Suprapubic skin (tissue), 4 donors: ENCODE measurements at regions not wholly inside any gene's neighbourhood (a gene's known extent, or its start where the extent isn't known, plus 50 kb on each side); places are given as distances from the start of the nearest gene placed in this dataset.

ENCODE experiments used
- DNase-seq, 2 donors: peaks; one replicate each; pipeline ENCODE4 v3.0.0-alpha.2; 2019; ENCODE audit warnings: low spot score in 2 of 2
- H3K27ac ChIP-seq: fragments of 200-600 bp; sonication (generic); one replicate; pipeline ENCODE4 v1.5.1; 2019
- H3K27me3 ChIP-seq: fragments of 200-600 bp; sonication (generic); one replicate; pipeline ENCODE4 v1.5.1; 2019
- H3K36me3 ChIP-seq: fragments of 200-600 bp; sonication (generic); one replicate; pipeline ENCODE4 v1.5.1; 2019
- H3K4me1 ChIP-seq: fragments of 200-600 bp; sonication (generic); one replicate; pipeline ENCODE4 v1.5.1; 2019
- H3K4me3 ChIP-seq: fragments of 200-600 bp; sonication (generic); one replicate; pipeline ENCODE4 v1.5.1; 2019; ENCODE audit warnings: mild to moderate bottlenecking
- H3K9me3 ChIP-seq: fragments of 200-600 bp; sonication (generic); one replicate; pipeline ENCODE4 v1.5.1; 2019
- CTCF ChIP-seq, 2 donors: fragments of 200-600 bp in 1 of 2; fragments of 450-650 bp in 1 of 2; sonication (generic) in 1 of 2; IDR thresholded peaks; one replicate each; pipeline ENCODE4 v1.5.1; 2016 to 2019; ENCODE audit warnings: antibody characterized with exemption in 2 of 2, mild to moderate bottlenecking in 1 of 2, moderate library complexity in 1 of 2
- EP300 ChIP-seq: sonication (generic); formaldehyde crosslinking; IDR thresholded peaks from one replicate; pipeline ENCODE4 v1.6.1; 2017; ENCODE audit warnings: antibody characterized with exemption
- POLR2A ChIP-seq, 2 donors: fragments of 450-650 bp; IDR thresholded peaks; one replicate each; pipeline ENCODE4 v1.6.1; 2017; ENCODE audit warnings: antibody characterized with exemption in 2 of 2, mild to moderate bottlenecking in 2 of 2, moderate library complexity in 2 of 2
- POLR2AphosphoS5 ChIP-seq, 3 donors: sonication (generic); formaldehyde crosslinking; IDR thresholded peaks; one replicate each; pipeline ENCODE4 v1.6.1; 2017; ENCODE audit warnings: antibody characterized with exemption in 3 of 3
- whole genome bisulfite sequencing: methylation state at CpG from one replicate; pipeline ENCODE4 v1.1.5; 2018; 5-methylcytosine and 5-hydroxymethylcytosine counted together

- TF ChIP-seq POLR2A (IDR thresholded peaks at IDR 0.05) (no peak), CTCF (IDR thresholded peaks at IDR 0.05) (no peak), POLR2AphosphoS5 (IDR thresholded peaks at IDR 0.05) (no peak), EP300 (no peak)
- no peak overlapping the region for H3K27ac ChIP-seq
These were observed 229.8 kb upstream of the CDH19 start for GRCh38 chr18:66833646-66834045.

DNA sequence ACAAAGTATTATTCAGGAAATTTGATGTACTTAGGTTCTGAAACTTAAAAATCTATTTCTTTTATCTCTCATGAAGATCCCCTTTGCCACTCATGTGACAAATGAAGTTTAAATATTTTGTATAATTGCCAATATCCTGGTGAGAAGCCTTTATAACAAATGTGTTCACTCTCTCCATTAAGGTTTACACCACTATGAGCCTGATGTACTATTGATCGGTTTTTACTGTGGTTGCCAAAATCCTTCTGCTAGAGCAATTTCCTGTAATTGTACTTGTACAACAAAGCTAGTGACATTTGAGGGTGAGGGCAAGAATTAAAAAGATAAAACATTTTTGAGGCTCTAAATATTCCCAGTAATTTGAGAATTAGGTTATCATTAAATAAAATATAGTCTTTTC lies 222.3 kb upstream of the CDH19 start:
- Histone ChIP-seq H3K9me3 (no peaks in the 10 kb centered on the region), H3K4me1 (no peaks in the 10 kb centered on the region), H3K27me3 (no peaks in the 10 kb centered on the region), H3K4me3 (no peak overlapping the region), H3K27ac (no peak overlapping the region), H3K36me3 (no peaks in the 10 kb centered on the region)
- TF ChIP-seq EP300, result no peak
- no peak for TF ChIP-seq CTCF (IDR thresholded peaks at IDR 0.05)
- no peak for TF ChIP-seq POLR2A (IDR thresholded peaks at IDR 0.05)
- TF ChIP-seq POLR2AphosphoS5 (IDR thresholded peaks at IDR 0.05), result no peak
- 76% methylated on average over 1 of the region's 1 CpG for WGBS
- DNase-seq, result no peak

More at GRCh38 chr18:66833646-66834045, 229.8 kb upstream of the CDH19 start:
- Histone ChIP-seq H3K4me1 (no peaks in the 10 kb centered on the region), H3K4me3 (no peak overlapping the region), H3K27me3 (no peaks in the 10 kb centered on the region), H3K36me3 (no peaks in the 10 kb centered on the region), H3K9me3 (peaks cover 3% of the 10 kb centered on the region)
- 70% methylated on average over 4 of the region's 4 CpGs for WGBS
- DNase-seq, result no peak

DNA sequence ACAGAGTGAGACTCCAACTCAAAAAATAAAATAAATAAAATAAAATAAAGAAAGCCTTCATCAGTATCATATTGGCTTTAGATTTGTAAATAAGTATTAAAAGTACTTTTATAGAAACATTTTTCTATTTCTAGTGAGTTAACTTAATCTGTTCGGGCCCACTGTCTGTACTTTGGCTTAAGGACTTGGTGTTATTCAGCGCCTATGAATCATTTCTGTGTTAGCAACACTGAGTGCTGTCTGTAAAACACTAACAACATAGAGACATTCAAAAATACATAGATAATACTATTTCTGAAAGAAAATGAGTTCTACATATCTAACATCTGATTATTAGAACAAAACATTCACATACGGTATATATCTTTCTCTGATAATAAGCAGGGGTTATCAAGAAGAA lies 221.5 kb upstream of the CDH19 start:
- no peaks in the 10 kb centered on the region for H3K36me3 ChIP-seq

DNA sequence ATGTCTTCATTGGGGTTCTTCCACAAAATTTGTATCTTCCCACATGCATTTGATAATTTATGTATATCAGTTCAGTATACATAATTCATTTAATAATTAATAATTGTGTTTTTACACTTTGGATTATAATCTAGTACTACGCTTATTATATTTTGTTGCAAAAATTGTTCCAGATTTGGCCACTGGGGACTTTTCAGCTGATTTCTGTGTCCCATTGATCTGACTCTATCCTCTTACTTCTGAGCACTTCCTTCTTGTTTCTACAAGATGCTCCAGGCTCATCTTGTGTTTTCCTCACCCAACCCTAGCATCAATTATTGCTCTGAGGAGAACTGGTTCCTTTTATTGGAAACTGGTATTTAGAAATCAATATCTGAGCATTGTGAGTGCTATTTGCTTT lies 215.3 kb upstream of the CDH19 start:
- 81% methylated on average over 1 of the region's 1 CpG for WGBS
- no peak for TF ChIP-seq EP300

More for the DNA sequence above, 221.5 kb upstream of the CDH19 start:
- H3K4me1 ChIP-seq, result no peaks in the 10 kb centered on the region
- no peaks in the 10 kb centered on the region for H3K9me3 ChIP-seq
- TF ChIP-seq POLR2A (IDR thresholded peaks at IDR 0.05), result no peak
- DNase-seq, result no peak
- H3K4me3 ChIP-seq, result no peak overlapping the region
- no peak overlapping the region for H3K27ac ChIP-seq
- WGBS, result 87% methylated on average over 3 of the region's 3 CpGs
- no peaks in the 10 kb centered on the region for H3K27me3 ChIP-seq

DNA sequence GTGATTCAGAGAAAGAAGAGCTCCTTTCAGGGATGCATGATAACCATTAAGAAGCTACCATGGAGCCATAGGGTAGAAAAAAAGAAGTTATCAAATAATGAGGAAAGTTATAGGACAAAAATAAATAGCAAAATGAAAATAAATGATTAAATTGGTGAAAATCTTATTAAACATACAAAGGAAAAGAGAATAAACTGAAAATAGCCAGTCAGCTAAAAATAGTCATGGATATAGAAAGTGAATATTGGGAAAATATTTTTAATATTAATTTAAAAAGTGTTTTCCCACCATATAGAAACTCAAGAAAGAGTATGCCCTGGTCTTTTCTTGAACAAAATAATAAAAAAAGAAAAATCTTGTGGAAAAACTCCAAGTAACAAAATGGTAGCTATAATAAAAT lies 209.2 kb upstream of the CDH19 start:
- DNase-seq, result no peak
- Histone ChIP-seq H3K36me3 (no peaks in the 10 kb centered on the region), H3K27me3 (no peaks in the 10 kb centered on the region), H3K4me3 (no peak overlapping the region), H3K4me1 (no peaks in the 10 kb centered on the region), H3K27ac (no peak overlapping the region), H3K9me3 (no peaks in the 10 kb centered on the region)
- TF ChIP-seq EP300 (no peak), CTCF (IDR thresholded peaks at IDR 0.05) (no peak), POLR2A (IDR thresholded peaks at IDR 0.05) (no peak), POLR2AphosphoS5 (IDR thresholded peaks at IDR 0.05) (no peak)

More for the DNA sequence above, 215.3 kb upstream of the CDH19 start:
- Histone ChIP-seq H3K27me3 (no peaks in the 10 kb centered on the region), H3K36me3 (no peaks in the 10 kb centered on the region), H3K4me1 (no peaks in the 10 kb centered on the region), H3K9me3 (no peaks in the 10 kb centered on the region), H3K4me3 (no peak overlapping the region), H3K27ac (no peak overlapping the region)
- no peak for DNase-seq

DNA sequence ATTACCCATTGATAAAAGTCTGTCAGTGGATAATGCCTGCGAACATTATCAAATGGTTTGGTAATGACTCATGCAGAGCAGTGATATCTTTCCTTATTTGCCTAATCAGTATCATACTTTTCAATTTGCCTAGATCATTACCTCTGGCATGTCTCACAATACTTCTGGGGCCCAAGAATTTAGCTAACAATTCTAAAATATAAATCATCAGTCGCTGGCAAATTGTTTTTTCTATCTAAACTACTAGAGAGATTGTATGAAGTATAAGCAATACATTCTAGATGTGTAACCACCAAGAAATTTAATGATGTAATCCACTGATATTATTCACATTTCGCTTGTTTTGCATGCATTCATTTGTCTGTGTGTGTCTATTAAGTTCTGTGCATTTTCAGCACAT lies 191.2 kb upstream of the CDH19 start:
- 56% methylated on average over 3 of the region's 3 CpGs for WGBS
- TF ChIP-seq CTCF (IDR thresholded peaks at IDR 0.05) (no peak), POLR2AphosphoS5 (IDR thresholded peaks at IDR 0.05) (no peak), POLR2A (IDR thresholded peaks at IDR 0.05) (no peak), EP300 (no peak)
- no peak overlapping the region for H3K27ac ChIP-seq
- no peaks in the 10 kb centered on the region for H3K9me3 ChIP-seq
- no peaks in the 10 kb centered on the region for H3K36me3 ChIP-seq
- H3K4me3 ChIP-seq, result no peak overlapping the region
- no peaks in the 10 kb centered on the region for H3K4me1 ChIP-seq
- no peaks in the 10 kb centered on the region for H3K27me3 ChIP-seq
- DNase-seq, result no peak
